ENCODE measurements at regions not wholly inside any gene's neighbourhood (a gene's known extent, or its start where the extent isn't known, plus 50 kb on each side); places are given as distances from the start of the nearest gene placed in this dataset.

GRCh38 chr20:52429029-52429428 lies 237.4 kb upstream of the ZFP64 start:
- Histone ChIP-seq H3K9me3 (replicated peaks; ENCODE audit: control insufficient read depth, insufficient read depth, low read length) (no peaks in the 10 kb centered on the region; the same call in 2 of the 3 replicates), H3K4me2 (ENCODE audit: control insufficient read depth, insufficient read depth) (no peak overlapping the region), H2AFZ (ENCODE audit: control insufficient read depth, low read depth, low read length) (no peak overlapping the region), H3K36me3 (ENCODE audit: control insufficient read depth in 2 of 2, insufficient read depth in 2 of 2, low read length in 1 of 2) (no peaks in the 10 kb centered on the region), H3K79me2 (ENCODE audit: control insufficient read depth, insufficient read depth, low read length) (no peaks in the 10 kb centered on the region), H3K9ac (ENCODE audit: control insufficient read depth, insufficient read depth, low read length) (no peak overlapping the region), H3K27ac (ENCODE audit: control insufficient read depth, insufficient read depth) (no peak overlapping the region), H3K4me1 (ENCODE audit: control insufficient read depth, insufficient read depth, low read length) (no peaks in the 10 kb centered on the region), H3K27me3 (replicated peaks in 1 of 2; ENCODE audit: control insufficient read depth in 2 of 2, insufficient read depth in 2 of 2, low read length in 1 of 2) (no peaks in the 10 kb centered on the region), H3K4me3 (no peak overlapping the region), H4K20me1 (ENCODE audit: control insufficient read depth, insufficient read depth) (no peaks in the 10 kb centered on the region)
- ChIA-PET SMC1A (ENCODE audit: uncharacterized antibody, unreplicated experiment) (no interaction called here), CTCF (no interaction called here), POLR2A (no interaction called here), RAD21 (ENCODE audit: unreplicated experiment) (no interaction called here)
- no peak for DNase-seq (ENCODE audit: low read depth, low spot score)
- 0% methylated on average over 1 of the region's 1 CpG for WGBS (ENCODE audit: insufficient coverage, insufficient replicate concordance, low lambda C conversion rate, missing lambda C conversion rate)
- BruUV-seq (replicated peaks): no TSS peak
- TF ChIP-seq HSF1 (IDR thresholded peaks at IDR 0.05; ENCODE audit: low read depth, low read length) (no peak), CHD2 (IDR thresholded peaks at IDR 0.05; ENCODE audit: borderline replicate concordance, low read depth, low read length) (no peak), GABPA (IDR thresholded peaks at IDR 0.05; ENCODE audit: low read depth) (no peak), BACH1 (IDR thresholded peaks at IDR 0.05; ENCODE audit: borderline replicate concordance) (no peak), STAT1 (conservative IDR thresholded peaks at IDR 0.05) (no peak), RAD51 (IDR thresholded peaks at IDR 0.05) (no peak), SIN3A (IDR thresholded peaks at IDR 0.05; ENCODE audit: low read depth, low read length) (no peak), FOXK2 (IDR thresholded peaks at IDR 0.05) (no peak)
- in situ Hi-C loops (cut with MboI): no loop called here
- ATAC-seq: no peak
- intact Hi-C loops (cut with micrococcal nuclease; ENCODE audit: unreplicated experiment): no loop called here
- FAIRE-seq: no peak

GRCh38 chr20:52427960-52428359 lies 236.4 kb upstream of the ZFP64 start:
- ChIA-PET RAD21 (ENCODE audit: unreplicated experiment) (no interaction called here), SMC1A (ENCODE audit: uncharacterized antibody, unreplicated experiment) (no interaction called here), CTCF (no interaction called here), POLR2A (no interaction called here)
- Histone ChIP-seq H3K79me2 (ENCODE audit: control insufficient read depth, insufficient read depth, low read length) (no peaks in the 10 kb centered on the region), H3K4me1 (ENCODE audit: control insufficient read depth, insufficient read depth, low read length) (no peaks in the 10 kb centered on the region), H3K4me3 (no peak overlapping the region), H3K4me2 (ENCODE audit: control insufficient read depth, insufficient read depth) (no peak overlapping the region), H3K27me3 (replicated peaks in 1 of 2; ENCODE audit: control insufficient read depth in 2 of 2, insufficient read depth in 2 of 2, low read length in 1 of 2) (no peaks in the 10 kb centered on the region), H2AFZ (ENCODE audit: control insufficient read depth, low read depth, low read length) (no peak overlapping the region), H3K36me3 (ENCODE audit: control insufficient read depth in 2 of 2, insufficient read depth in 2 of 2, low read length in 1 of 2) (no peaks in the 10 kb centered on the region), H3K9ac (ENCODE audit: control insufficient read depth, insufficient read depth, low read length) (no peak overlapping the region), H3K9me3 (replicated peaks; ENCODE audit: control insufficient read depth, insufficient read depth, low read length) (no peaks in the 10 kb centered on the region; the same call in 2 of the 3 replicates), H4K20me1 (ENCODE audit: control insufficient read depth, insufficient read depth) (no peaks in the 10 kb centered on the region), H3K27ac (ENCODE audit: control insufficient read depth, insufficient read depth) (no peak overlapping the region)
- TF ChIP-seq ZSCAN29 (IDR thresholded peaks at IDR 0.05) (no peak), POLR2AphosphoS5 (IDR thresholded peaks at IDR 0.05; ENCODE audit: low read length) (no peak)
- intact Hi-C loops (cut with micrococcal nuclease; ENCODE audit: unreplicated experiment): no loop called here
- no peak for DNase-seq (ENCODE audit: low read depth, low spot score)
- FAIRE-seq: no peak
- in situ Hi-C loops (cut with MboI): no loop called here
- BruUV-seq (replicated peaks): no TSS peak
- ATAC-seq: no peak
- 50% methylated on average over 2 of the region's 2 CpGs for WGBS (ENCODE audit: insufficient coverage, insufficient replicate concordance, low lambda C conversion rate, missing lambda C conversion rate)

All from GM12878 (cell line).